Islet precursor cell (in vitro differentiated cells): ENCODE measurements at regions not wholly inside any gene's neighbourhood (a gene's known extent, or its start where the extent isn't known, plus 50 kb on each side); places are given as distances from the start of the nearest gene placed in this dataset.
"Not testable (repeated sequence)": the region's sequence is repeated elsewhere in the genome, so short reads cannot be mapped to it uniquely, and the experiment has no call there.

Experiments used
- DNase-seq: peaks from one replicate; pipeline ENCODE4 v3.0.0-alpha.2; 2018

- no peak for DNase-seq
Measured at GRCh38 chr3:188006726-188007393, 147.1 kb upstream of the LPP start.

- no peak for DNase-seq
Measured at GRCh38 chr3:188007897-188008296, 146.1 kb upstream of the LPP start.

GRCh38 chr3:188008582-188009213 lies 145.3 kb upstream of the LPP start:
- DNase-seq, result no peak

GRCh38 chr3:188010478-188010877 lies 143.5 kb upstream of the LPP start:
- DNase-seq, result no peak

- DNase-seq, result no peak
Measured at GRCh38 chr3:188019727-188020126, 134.2 kb upstream of the LPP start.

- DNase-seq, result no peak
Measured at GRCh38 chr3:188021041-188021440, 132.9 kb upstream of the LPP start.

DNA sequence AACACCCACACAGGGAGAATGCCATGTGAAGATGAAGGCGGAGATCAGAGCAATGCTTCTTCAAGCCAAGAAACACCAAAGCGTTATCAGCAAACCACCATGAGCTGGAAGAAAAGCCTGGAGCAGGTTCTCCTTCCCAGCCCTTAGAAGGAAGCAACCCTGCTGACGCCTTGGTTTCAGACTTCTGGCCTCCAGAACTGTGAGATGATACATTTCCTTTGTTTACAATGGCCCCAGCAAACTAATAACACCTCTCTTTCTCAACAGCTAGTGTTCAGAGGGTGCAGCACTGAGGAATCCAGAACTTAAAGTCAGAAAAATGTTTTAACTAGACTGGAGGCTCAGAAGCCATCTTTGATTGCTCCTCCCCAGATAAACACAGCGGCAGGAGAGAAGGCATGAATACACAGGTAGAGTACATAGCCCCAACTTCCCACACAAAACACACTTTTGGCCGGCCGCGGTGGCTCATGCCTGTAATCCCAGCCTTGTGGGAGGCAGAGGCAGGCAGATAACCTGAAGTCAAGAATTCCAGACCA lies 132.4 kb upstream of the LPP start:
- DNase-seq, result no peak

DNA sequence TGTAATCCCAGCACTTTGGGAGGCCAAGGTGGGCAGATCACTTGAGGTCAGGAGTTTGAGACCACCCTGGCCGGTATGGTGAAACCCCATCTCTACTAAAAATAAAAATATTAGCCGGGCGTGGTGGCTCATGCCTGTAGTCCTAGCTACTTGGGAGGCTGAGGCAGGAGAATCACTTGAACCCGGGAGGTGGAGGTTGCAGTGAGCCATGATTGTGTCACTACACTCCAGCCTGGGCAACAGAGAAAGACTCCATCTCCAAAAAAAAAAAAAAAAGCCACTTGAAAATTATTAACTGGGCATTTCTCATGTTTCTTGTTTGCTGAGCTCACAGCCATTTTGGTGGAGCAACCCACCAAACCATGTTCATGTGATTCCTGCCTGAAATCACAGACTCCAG lies 131.1 kb upstream of the LPP start:
- DNase-seq, result not testable (repeated sequence)

DNA sequence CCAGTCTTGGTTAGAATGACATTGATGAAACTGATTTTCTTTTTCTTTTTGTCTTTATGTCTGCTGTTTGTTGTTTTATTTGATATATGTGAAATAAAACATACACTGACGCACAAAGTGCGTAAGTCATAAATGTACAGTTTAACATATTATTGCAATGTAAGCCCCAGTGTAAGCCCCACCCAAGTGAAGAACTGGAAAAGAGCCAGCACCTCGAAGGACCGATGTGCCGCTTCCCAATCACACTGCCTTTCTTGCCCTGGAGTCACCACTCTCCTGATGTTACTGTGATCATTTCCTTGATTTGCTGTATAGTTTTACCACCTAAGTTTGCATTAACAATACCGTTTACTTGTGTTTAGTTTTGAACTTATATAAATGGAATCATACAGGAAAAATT lies 128.4 kb upstream of the LPP start:
- DNase-seq, result no peak

DNA sequence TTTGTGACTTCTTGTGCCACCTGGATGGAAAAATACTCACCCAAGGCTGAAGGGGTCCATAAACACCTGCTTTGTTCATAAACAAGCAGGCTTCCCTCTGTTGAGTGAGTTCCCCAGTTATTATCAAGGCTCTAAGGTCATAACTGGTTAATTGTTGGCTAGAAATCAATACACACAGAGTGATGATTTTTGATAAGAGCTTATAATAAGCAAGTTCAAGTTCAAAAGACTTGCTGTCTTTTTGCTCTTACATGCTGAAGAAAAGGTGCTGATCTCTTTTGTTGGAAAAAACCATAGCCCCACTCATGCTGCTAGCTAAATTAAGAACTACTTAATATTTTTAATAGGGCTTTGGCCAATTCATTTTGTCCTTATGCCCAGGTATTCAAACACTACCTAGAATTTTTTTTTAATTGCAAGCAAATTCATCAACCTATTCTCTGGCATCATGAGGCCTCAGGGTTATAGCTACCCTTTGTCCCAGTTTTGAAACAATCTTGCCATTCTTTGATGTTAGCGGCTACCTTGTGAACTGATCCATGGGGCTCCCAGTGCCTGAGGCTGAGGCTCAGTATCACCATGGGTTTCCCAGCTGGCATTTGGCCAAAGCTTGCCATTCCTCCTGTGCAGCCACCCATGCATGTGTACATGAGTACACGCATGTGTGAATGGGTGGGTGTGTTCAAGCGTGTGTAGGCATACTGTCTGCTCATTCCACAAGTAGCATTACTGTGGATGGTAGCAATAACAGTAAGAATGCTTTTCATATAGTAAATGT lies 127.6 kb upstream of the LPP start:
- no peak for DNase-seq

DNA sequence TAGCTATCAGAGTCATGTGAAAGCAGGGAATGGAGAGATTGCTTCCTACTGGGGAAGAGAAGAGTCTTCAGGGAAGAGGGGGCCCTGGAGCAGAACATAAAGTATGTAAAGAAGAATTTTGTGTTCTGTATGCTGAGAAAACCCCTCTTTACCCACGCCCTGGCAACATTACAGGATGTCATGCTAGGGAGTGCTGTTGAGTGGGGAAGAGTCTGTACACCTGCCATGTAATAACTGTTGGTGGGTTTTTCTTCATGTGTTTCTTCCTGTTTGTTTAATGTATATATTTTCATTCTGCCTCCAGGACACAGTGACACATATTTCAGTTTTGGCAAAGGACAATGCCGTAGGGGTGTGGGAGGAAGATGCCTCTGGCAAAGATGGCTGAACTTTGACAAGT lies 122.8 kb upstream of the LPP start:
- no peak for DNase-seq

GRCh38 chr3:188034989-188035388 lies 119.0 kb upstream of the LPP start:
- no peak for DNase-seq

DNA sequence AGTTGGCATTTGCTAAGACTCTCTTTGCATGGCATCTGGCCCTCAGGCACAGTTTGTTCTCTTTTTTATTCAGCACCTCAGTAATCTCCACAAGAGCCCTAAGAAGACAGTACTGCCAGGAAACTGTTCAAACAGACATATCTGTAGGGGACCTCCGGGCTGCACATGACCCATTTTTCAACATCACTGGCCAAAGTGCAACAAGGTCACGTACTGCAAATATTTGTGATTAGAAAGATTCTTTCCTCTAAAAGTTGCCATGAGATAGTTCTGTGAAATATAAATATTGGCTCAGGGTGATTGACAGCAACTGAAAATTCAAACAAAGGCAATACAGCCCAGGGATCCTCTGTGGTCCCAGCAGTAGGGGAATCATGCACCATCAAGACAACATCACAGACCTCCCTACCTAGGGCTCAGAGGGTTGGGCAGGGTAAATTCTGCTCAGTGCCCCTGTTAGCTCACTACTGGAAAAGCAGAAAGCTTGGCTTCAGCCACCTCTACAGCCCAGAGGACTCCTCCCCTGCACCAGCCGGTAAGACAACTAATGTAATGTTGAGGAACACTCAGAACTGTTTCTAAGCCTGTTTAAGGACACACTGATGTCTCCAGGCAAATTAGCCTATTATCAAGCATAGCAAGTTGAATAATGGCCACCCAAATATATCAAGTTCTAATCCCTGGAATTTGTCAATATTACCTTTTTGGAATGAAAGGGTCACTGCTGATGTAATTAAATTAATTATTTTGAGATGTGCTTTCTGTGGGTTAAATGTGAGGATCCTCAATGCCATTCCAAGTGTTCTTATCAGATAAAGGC lies 117.4 kb upstream of the LPP start:
- no peak for DNase-seq

DNA sequence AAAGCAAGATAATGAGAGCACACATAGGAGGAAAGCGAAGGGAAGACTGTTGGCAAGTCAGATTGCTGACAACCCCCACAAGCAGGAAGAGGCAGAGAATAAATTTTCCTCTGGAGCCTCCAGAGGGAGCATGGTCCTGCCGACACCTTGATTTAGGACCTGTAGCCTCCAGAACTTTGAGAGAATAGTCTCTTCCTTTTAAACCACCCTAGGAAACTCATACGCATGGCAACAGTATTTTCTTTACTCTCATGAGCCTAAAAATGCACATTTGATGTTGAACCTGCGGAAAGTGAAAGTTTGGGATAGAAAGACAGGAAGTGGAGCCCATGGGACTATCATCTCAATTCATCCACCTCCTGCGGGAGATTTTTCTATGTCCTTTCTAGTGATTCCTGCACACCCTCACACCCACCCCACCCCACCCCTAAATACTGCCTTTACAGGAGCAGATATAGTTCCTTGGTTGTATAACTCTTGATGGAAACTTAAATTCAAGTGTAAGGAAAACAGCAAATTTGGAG lies 116.7 kb upstream of the LPP start:
- DNase-seq, result peak; percentile 76

DNA sequence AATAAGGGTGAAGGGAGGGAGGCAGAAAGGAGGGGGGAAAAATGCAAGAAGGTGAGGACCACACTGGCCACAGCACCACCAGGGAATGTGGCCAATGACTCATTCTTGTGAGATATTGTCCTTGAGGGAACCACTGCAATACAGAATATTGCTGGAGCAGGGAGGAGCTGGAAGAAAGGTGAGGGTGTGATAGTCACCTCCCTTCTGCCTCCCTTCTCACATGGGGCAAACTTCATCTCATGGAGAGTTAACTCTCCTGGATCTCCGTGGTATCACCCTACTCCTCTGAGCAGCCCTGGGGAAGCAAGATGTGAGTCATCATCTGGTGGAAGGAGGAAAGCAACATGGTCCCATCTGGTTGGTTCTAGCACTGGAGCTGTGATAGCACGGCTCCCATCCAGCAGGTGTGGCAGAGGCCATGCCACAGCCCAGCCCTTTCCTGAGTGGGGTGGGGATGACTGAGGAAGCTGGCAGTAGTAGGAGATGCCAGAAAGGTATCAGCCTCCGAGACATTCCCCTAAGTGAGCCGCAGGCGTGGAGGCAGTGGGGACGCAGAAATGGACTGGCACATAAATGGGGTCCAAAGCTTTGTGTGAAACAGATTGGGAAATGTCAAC lies 115.9 kb upstream of the LPP start:
- DNase-seq, result no peak

DNA sequence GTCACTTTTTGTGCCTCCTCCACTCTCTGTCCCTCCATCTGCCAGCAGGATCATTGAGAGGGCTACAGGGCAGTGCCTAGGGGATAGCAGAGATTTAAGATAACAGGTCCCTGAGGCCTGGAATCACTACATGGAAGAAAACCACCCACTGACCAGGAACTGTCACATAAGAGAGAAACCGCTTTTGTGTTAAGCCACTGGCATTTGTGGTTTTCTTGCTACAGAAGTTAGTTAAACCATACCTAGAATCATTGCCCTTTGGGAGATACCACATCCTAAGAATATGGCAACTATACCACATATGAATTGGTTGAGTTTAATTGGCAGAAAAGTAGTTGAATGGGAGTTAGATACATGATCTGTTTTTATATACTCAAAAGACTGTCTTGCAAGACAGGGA lies 112.8 kb upstream of the LPP start:
- DNase-seq, result no peak

DNA sequence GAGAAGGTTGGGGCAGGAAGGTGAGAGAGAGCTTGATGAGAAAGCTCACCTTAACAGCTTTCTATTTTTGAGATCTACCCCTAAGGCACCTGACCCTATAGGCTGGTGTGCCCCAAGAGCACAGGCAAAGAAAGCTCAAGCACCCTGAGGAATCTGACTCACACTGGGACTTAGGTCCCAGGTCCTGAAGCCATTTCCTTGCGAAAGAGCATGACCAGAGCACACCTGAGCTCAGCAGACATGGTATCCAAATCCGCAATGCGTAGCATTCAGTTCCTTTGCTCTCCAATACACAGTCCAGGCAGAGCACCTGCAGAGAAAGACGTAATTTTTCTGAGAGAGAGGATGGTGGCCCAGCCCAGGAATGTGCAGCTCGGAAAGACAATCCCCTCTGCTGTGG lies 112.1 kb upstream of the LPP start:
- DNase-seq, result no peak

GRCh38 chr3:188042466-188042865 lies 111.5 kb upstream of the LPP start:
- no peak for DNase-seq

GRCh38 chr3:188043891-188044290 lies 110.1 kb upstream of the LPP start:
- no peak for DNase-seq

GRCh38 chr3:188046561-188047211 lies 107.3 kb upstream of the LPP start:
- no peak for DNase-seq

DNA sequence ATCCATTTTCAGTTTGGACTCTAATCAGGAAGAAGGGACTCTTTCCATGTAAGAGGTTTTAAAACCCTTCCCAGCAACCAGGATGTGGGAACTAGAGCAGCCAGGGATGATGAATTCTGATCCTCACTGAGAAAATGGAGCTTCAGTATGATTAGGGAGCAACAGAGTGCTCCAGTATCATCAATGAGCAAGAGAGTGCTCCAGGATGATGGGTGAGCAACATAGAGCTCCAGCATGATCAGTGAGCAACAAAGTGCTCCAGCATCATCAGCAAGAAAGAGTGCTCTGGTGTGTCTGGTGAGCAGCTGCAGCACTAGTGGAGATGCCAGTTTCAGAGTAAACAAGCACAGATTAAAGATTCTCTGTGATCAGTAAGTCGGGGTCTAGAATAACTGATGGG lies 106.4 kb upstream of the LPP start:
- DNase-seq, result no peak
